NCI-H187 (cell line): ENCODE measurements at regions not wholly inside any gene's neighbourhood (a gene's known extent, or its start where the extent isn't known, plus 50 kb on each side); places are given as distances from the start of the nearest gene placed in this dataset.
A peak's percentile ranks its signal among the peaks of the same experiment; 100 is the strongest.

Experiments
- DNase-seq, 2 experiments: peaks; one replicate each; lab custom pipeline; 2025; lab: John Stamatoyannopoulos, UW

DNA sequence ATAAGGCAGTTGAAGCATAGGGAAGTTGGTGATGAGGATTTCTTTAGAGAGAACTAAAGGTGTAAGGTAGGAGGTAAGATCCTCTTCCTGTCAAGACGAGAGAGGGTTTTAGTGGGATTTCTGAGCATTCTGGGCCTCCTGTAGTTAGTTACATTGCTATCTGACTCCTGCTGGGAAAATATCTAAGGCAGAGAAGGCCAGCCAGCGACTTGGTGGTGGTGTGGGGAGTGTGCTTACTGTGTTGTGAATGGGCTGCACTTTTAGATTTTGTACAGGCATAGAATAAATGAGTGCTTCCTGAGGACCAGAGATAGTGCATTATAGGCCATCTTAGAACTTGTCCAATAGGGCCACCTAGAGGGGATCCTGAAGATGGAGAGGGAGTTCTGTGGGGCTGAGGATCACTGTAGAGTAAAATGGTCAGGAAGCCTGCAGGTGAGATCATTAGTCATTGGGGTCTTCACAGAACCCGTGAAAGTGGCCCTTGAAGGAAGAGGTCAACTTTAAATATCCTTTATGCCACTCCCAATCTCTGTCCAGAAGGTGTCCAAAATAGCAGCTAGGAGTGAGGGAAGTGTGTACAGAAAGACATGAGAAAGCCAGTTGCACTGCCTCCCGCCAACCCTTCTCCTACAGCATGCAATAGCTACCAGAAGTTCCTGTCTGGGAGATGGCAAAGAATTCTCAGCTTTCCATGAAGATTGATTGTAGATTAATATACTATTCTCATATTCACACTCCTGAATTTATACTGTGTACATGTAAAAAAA is 266.6 kb downstream of the POLR1F start:
- peak in 1 of 2 experiments; percentile 2 for DNase-seq

DNA sequence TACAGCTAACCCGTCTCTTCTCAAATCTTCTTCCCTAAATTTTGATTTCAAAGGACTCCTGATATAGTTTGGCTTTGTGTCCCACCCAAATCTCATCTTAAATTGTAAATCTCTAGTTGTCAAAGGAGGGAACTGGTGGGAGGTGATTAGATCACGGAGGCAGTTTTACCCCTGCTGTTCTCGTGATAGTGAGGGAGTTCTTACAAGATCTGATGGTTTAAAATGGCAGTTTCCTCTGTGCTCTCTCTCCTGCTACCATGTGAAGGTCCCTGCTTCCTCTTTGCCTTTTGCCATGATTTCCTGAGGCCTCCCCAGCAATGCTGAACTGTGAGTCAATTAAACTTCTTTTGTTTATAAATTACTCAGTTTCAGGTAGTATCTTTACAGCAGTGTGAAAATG is 269.3 kb downstream of the POLR1F start:
- no peak for DNase-seq

DNA sequence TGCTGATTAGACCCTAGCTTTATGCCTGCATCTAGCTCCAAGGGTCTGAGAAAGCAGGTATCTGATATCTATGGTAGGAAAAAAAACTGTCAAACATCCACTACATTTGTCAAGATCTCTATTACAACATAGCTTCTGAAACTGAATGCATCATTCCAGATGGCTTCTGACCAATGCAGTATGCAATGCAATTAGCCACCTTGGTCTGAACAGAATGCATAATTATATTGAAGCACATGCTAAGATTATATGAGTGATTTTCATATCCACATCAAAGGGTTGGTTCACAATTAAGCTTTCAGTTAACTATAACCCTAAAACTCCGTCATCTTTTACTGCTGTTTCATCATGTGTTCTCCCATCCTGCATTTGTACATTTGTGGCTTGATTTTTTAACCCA is 271.4 kb downstream of the POLR1F start:
- DNase-seq, result no peak

DNA sequence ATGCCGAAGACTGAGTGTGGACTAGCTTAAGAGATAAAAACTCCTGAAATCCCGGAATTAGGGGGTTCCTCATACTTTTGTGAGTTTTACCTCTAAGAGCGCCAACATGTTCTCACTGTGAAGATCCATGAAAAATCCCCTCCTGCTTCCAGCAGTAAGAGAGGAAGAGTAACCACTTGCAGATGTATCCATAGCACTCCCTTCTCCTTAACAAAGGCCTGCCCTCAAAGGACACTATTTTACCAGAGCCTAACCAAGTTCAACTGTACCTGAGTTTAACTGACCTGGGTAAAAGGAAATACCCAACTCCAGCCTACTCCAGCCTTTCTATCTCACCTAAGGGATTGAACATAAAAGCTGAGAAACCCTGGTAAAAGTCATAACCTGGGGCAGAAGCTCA is 280.9 kb downstream of the POLR1F start:
- DNase-seq, result no peak

DNA sequence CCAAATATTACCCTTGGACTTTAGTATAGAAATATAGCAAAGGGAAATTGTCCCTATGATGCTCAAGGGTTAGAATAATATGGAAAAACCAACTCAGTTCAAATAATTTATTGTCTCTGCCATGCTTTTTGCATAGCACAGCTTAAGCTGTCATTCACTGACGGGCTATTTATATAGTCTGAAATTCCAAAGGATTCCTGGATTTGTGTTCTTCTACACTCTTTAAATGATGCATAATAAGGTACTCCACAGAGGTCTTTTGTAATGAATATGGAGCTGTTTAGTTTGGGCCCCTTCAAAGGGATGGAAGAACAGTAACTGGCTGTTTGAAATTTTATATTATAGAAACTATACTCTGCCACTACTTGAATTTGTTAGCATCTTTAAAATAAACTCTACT is 276.6 kb upstream of the FERD3L start:
- no peak for DNase-seq

DNA sequence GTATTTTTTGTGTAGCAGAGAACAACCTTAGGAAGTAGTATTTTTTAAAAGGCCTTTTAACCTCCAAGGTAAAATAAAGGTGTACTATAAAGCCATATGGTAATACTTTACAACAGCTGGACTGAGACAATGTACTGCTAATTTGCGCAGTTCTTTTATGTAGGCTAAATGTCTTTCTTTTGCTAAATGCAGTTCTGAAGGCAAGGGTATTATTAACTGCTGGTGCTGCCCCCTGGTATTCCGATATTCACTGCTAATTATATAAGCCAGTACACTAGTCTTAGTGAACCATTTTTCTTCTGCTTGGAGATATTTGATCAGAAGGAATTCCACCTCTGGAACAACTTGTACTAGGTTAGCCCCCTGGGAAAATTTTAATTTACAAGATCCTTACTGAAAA is 272.0 kb upstream of the FERD3L start:
- no peak for DNase-seq

DNA sequence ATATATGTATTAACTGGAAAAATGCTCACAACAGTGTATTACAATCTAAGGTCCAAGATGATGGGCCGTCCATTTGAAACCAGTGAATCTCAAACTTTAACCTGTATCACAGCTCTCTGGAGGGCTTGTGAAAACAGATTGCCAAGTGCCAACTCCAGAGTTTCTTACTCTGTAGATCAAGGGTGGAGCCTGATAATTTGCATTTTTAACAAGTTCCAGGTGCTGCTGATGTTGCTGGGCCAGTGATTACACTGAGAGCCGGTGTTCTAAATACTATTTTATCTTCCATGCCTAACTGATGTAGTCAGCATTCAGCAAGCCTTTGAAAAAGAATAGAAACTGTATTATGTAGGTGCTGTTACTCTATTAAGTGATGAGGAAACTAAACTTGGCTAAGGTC is 269.9 kb upstream of the FERD3L start:
- DNase-seq, result no peak

DNA sequence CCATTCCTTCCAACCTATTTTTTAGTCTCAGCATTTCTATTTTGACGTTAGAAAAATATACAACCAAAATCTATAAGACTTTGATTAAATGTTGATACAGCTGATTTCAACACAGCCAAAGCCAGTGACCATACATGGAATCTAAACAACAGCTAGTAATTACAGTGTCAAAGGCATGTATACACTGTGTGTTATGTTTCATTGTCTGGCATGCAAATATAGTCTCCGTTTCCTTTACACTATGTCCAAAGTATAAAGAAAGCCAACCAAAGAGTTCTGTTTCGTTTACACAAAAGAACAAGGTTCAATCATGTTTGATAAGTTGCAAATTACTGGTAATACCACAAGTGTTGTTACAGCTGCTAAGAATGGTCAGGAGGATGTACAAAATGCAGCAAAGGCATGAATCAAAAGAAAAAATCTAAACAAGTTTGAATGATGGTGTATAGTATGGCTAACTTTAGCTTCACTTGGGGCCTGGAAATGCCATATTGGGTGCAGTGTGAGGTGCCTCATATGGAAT is 268.3 kb upstream of the FERD3L start:
- no peak for DNase-seq

DNA sequence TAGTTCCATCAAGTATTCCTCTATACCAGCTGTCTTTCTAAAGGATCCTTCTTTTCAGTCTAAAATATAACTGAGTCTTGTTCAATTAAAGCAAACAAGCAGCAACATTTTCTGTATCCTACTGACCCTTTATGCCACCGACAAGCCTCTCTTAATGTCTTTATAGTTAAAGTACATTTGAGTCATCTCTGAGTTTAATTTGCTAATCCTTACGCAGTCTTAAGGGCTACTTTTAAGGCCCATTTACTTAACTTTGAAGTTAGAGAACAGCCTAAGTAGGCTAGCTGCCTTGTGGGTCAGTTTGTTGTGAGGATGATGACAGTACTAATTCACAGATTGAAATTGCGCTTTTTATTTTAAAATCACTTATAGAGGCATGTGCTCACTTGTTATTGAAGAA is 265.5 kb upstream of the FERD3L start:
- DNase-seq, result no peak

DNA sequence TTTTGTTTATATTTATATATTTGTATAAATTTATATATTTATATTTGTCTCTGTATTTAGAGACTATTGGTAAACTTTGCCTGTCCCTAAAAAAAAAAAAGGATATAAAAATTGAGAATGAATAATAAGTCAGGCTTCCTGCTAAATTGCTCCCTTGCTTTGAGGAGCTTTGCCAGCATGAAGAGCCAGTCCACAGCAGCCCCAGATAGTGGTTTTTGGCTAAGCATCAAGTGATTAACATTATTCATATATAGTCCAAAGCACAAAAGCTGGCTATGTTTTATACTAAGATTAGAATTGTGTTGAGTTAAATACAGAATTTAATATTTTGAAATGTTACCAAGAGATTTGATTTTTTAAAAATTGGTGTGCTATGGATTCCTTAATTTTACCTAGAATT is 264.9 kb upstream of the FERD3L start:
- no peak for DNase-seq

DNA sequence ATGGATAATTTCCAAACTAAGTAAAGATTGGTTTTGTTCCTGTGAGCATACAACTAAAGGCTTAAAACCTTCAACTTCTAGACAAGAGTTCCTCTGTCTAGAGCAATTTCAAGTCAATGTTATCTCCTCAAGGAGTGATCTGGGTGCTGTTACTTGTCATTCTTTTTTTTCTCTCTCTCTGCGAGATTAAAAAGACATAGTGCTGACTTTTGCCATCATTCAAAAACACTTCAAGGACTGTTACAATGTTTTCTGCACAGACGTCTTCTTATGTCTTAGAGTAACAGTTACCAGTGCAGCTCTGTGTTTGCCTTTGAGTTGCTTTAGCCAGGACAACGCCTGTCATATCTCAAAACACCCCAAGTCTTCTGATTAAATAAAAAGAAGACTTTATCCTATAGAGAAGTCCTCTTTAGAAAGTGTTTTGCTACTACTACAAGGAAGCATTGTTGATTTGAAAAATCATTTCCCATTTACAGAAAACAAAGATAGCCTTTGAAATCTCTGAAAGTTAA is 263.5 kb upstream of the FERD3L start:
- no peak for DNase-seq

DNA sequence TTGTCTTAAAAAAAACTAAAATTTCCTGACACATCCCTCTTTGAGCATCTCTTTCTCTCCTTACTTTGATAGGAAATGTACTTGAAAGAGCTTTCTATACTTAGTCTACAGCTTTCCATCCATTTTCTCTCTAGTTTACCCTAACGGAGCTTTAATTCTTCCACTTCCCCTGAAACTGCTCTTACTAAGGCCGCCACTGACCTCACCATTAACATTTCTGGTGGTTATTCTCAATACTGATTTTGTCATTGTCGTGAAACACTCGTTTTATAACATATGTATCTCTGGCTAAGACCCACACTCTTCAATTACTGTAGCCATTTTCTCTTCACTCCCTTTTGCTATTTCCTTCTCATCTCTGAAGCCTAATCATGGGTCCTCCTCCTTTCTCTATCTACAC is 262.0 kb upstream of the FERD3L start:
- DNase-seq, result no peak

DNA sequence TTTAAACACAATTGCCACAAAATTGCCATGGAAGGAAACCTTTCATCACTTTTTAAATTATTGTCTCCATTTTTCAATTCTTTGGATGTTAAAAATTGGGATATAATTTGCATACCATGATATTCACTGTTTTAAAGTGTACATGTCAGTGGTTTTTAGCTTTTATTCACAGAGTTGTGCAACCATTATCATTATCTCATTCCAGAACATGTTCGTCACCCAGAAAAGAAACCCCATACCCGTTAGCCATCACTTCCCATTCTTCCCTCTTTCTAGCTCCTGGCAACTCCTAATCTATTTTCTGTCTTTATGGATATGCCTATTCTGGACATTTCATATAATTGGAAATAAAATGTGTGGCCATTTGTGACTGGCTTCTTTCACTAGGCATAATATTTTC is 260.3 kb upstream of the FERD3L start:
- DNase-seq, result no peak

DNA sequence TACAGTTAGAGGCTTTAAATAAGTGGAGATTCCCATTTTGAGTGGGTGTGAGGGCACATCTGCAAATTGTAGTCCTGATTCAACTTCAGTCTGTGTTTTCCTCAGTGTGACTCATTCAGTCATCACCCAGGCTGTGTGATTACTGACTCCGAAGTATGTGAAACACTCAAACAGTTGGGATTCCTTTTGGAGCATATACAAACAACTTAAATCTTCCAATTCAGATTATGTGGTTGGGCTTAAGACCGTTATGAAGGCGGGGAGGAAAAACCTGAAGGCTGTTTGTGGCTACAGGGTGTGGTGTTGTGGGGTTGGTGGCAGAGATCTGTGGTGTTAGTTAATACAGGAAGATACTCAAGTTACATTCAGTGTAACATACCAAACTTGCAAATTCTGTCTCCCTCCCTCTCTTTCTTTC is 259.7 kb upstream of the FERD3L start:
- no peak for DNase-seq

DNA sequence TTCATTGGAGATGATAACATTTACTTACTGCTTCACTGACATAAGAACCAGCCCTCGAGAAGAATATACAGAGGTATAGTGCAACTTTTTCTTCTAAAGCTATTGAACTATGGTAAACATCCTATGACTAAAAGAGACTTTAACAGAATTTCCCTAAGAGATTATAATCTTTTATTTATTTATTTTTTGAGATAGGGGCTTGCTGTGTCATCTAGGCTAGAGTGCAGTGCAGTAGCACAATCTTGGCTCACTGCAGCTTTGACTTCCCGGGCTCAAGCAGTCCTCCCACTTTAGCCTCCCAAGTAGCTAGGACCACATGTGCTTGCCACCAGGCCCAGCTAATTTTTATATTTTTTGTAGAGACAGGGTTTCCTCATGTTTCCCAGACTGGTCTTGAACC is 258.5 kb upstream of the FERD3L start:
- no peak for DNase-seq

DNA sequence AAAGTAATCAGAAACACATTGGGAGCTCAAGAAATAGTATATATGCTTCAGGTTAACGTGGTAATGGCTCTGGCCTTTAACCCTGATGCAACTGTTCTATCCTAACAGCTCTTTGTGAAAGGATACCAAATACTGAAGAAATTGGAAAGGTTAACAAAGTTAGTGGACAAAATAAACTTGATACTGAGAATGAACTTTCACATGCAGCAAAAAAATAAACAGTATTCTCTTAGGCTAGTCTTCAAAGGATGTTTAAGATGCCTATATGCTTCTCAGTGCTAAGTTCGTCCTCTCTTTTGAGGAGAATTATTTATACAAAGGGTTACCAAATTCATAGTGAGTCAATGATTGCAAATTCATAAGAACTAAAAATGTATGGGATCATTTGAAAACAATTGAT is 256.2 kb upstream of the FERD3L start:
- DNase-seq, result no peak

DNA sequence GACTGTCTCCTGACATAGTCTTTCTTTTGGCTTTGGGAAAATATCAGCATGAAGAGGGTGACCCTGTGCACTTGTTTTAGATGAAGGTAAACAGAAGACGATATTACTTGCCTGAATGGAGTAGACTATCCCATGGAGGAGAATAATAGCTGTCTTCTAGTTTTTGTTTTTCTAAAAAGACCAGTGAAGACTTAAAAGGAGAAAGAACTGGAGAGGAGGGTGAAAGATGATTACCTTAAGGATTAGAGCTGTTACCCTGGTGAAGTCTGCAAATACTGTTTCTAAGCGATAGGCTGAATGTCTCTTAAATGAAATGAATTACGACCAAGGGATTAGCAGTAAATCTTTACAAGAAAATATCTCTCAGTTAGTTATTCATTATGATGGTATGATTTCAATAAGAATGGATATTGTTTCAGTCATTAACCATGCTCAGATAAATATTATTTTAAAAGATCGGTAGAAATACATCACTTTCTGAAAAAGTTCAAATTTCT is 255.6 kb upstream of the FERD3L start:
- no peak for DNase-seq

DNA sequence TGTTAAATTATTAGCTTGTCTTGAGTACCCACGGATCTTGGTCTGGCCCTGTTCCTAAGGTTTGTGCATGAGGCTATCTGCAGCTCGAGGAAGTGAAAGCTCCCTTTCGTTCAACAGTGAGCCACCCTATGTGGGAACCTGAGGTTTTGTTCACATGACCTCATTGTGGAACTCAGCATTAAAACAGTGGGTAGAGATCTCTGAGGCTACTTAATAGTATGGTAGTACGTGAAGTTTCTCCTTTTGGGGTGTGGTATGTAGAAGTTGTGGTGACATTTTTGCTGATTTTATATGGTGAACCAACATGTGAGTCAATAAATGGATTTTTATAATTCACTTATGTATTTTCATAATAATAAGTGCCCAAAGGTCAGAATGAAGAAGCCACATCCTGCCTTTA is 252.7 kb upstream of the FERD3L start:
- DNase-seq, result no peak

DNA sequence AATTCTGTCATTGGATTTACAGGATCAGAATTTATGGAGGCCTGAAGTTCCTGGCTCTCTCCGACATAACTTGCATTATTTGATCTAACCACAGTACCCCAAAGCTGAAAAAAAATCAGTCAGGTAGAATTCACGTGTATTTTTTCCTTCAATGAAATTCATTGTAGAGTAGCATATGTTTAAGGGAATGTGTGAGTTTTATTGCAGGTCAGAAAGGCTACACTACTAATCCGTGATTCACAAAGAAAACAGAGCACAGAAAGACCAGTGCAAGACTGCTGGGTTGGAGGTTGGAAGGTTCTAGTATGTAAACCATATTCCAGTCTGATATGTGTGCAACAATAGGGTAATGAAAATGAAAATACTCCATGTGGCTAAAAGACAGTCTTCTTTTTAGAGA is 247.0 kb upstream of the FERD3L start:
- DNase-seq, result no peak

DNA sequence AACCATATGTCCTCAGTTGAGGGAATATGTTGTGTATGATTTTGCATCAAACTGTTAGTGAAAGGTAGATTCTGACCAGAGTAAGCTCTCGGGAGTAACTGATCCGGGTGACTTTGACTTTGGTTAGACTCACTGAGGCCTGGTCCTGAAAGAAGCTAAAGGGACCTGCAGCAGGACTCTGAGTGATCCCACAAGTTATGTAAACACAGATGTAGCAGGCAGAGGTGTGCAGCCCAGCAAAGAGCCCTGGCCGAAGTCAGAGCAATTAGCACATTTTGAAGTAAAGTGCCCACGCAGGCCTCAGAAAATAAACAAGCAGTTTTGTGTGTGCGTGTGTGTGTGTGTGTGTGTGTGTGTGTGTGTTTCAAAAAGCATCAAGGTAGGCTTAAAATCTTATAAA is 245.6 kb upstream of the FERD3L start:
- DNase-seq, result no peak

DNA sequence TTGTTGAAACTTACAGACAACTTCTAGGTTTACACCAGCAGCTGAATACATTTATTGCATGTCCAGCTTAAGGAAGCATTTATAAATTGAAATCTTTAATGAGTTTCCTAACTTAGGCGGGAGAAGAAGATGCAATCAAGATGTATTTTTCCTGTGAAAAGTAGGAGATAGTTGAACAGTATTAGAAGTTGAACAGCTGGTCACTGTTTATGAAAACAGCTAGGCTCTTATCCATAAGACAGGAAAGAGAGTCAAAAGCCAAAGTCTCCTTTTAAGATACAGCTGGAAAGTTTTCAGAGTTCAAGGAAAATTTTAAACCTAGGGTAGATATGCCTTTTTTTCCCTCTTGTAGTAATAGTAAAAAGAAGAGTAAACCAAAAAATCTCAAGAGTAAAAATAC is 236.1 kb upstream of the FERD3L start:
- no peak for DNase-seq

DNA sequence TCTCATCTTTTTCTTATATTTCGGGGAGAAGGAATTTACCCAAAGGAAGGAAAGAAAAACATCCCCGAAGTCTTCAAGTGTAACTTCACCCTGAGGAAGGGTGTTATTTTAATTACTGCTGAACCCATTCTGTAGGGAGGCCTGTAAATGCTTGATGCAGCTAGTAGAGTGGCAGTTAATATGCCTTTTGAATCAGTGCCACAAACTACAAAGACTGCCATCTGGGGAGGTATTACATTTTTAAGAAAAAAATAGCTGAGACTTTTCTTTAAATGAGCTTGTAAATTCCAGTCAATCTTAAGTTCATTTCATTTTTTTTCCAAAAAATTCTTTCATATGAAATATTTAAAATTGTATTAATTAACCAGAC is 233.1 kb upstream of the FERD3L start:
- no peak for DNase-seq

DNA sequence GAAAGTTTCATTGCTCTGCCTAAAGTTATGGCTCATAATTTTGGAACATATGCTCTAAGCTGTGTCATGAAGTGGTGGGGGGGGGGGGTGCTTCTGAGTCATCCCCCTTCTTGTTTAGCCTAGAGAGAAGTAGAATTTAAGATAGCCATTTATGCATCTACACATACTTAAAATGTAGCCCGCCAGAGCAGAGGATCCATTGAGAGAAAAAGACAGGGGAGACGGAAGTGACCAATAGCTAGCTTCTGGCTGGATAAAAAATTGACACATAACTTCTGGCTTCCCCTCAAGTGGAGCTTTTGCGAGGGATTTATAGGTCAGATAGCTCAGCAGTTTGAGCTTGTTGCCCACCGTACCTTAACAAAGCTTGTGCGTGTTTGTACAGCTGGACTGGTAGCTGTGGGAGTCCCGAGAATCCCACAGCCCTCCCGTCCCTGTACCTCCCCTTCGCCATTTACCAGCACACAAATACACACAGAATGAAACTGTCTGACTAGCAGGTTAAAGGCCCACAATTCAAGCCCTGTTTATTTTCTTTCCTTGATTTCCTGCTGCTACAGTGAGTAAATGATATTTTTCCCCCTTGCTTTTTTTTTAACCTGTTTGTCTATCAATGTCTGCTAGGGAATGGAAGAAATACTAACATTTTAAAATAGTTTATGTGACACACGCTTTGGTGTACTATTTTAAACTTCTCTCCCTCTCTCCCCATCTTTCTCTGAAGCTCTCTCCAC is 232.6 kb upstream of the FERD3L start:
- DNase-seq, result no peak
